Gastroesophageal sphincter (tissue), 3 donors: ENCODE measurements at regions not wholly inside any gene's neighbourhood (a gene's known extent, or its start where the extent isn't known, plus 50 kb on each side); places are given as distances from the start of the nearest gene placed in this dataset.

ENCODE experiments used
- EP300 ChIP-seq: sonication (generic); formaldehyde crosslinking; IDR thresholded peaks from one replicate; pipeline ENCODE4 v1.6.1; 2017; ENCODE audit warnings: antibody characterized with exemption, mild to moderate bottlenecking
- POLR2A ChIP-seq, 2 donors: fragments of 450-650 bp; IDR thresholded peaks; one replicate each; pipeline ENCODE4 v1.6.1; 2017; ENCODE audit warnings: antibody characterized with exemption in 2 of 2, mild to moderate bottlenecking in 2 of 2, moderate library complexity in 1 of 2
- TF ChIP-seq, protein P1 (sequence below), 4 experiments: fragments of 200-600 bp in 2 of 4; fragments of 450-650 bp in 2 of 4; sonication (generic) in 1 of 4; IDR thresholded peaks; one replicate each; pipeline ENCODE4 v1.5.1; 2017 to 2019; ENCODE audit warnings: antibody characterized with exemption in 4 of 4, mild to moderate bottlenecking in 2 of 4, moderate library complexity in 2 of 4

GRCh38 chr4:72791054-72791453 is 222.0 kb upstream of the ADAMTS3 start:
- no peak for TF ChIP-seq EP300
- TF ChIP-seq, protein P1, sequence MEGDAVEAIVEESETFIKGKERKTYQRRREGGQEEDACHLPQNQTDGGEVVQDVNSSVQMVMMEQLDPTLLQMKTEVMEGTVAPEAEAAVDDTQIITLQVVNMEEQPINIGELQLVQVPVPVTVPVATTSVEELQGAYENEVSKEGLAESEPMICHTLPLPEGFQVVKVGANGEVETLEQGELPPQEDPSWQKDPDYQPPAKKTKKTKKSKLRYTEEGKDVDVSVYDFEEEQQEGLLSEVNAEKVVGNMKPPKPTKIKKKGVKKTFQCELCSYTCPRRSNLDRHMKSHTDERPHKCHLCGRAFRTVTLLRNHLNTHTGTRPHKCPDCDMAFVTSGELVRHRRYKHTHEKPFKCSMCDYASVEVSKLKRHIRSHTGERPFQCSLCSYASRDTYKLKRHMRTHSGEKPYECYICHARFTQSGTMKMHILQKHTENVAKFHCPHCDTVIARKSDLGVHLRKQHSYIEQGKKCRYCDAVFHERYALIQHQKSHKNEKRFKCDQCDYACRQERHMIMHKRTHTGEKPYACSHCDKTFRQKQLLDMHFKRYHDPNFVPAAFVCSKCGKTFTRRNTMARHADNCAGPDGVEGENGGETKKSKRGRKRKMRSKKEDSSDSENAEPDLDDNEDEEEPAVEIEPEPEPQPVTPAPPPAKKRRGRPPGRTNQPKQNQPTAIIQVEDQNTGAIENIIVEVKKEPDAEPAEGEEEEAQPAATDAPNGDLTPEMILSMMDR (IDR thresholded peaks at IDR 0.05), result no peak
- TF ChIP-seq POLR2A (IDR thresholded peaks at IDR 0.05), result no peak
